ENCODE measurements at regions not wholly inside any gene's neighbourhood (a gene's known extent, or its start where the extent isn't known, plus 50 kb on each side); places are given as distances from the start of the nearest gene placed in this dataset.

DNA sequence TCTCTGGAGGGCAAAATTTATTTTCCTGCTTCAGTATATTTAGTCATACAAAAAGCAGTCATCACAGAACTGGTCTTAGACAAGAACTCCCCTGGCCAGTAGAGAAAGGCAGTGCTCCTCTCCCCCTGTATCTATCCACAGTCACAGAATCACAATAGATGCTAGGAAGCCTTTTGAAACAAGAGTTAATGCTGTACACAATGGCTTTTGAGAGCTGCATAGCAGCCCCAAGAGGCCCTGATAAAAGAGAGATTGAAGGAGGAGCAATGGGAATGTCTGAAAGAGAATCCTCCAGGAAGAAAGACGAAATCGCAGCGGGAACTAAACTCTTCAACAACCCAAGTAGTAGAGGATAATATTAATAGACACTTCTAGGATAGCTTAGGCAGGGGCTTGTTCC is 330.2 kb downstream of the RBM43 start:
- Histone ChIP-seq H3K27ac (no peak overlapping the region), H3K9me3 (no peaks in the 10 kb centered on the region), H3K4me3 (no peak overlapping the region), H3K36me3 (no peaks in the 10 kb centered on the region), H3K4me1 (no peaks in the 10 kb centered on the region), H3K27me3 (no peaks in the 10 kb centered on the region)
- intact Hi-C loops (cut with DNase I) = no loop called here
- no peak for ATAC-seq
- DNase-seq = no peak
- no peak for TF ChIP-seq CTCF (IDR thresholded peaks at IDR 0.05)

DNA sequence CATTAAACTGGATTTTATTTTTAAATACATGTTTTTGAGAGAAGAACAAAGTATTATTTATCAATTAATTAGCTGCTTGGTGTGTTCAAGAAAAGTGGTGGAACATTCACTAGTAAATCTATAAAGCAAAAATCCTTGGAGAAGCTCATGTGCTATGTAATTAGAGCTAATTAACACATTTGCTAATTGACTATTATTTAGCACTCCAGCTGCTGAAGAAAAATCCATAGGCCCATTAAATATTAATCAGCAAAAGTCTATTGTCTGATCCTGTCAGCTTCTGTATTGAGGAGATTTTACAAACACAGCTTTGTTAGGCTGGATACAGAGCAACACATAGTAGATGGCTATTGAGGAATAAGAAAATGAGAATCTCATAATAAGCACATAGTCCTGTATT is 336.1 kb downstream of the RBM43 start:
- intact Hi-C loops (cut with DNase I) = no loop called here
- Histone ChIP-seq H3K27me3 (no peaks in the 10 kb centered on the region), H3K4me1 (no peaks in the 10 kb centered on the region), H3K4me3 (no peak overlapping the region), H3K27ac (no peak overlapping the region), H3K36me3 (no peaks in the 10 kb centered on the region), H3K9me3 (no peaks in the 10 kb centered on the region)
- ATAC-seq (no peak), DNase-seq (no peak)
- TF ChIP-seq CTCF (IDR thresholded peaks at IDR 0.05) = no peak

GRCh38 chr2:150924878-150925277 is 336.8 kb downstream of the RBM43 start:
- Histone ChIP-seq H3K4me3 (no peak overlapping the region), H3K36me3 (no peaks in the 10 kb centered on the region), H3K4me1 (no peaks in the 10 kb centered on the region), H3K27me3 (no peaks in the 10 kb centered on the region), H3K9me3 (no peaks in the 10 kb centered on the region), H3K27ac (no peak overlapping the region)
- DNase-seq (no peak), ATAC-seq (no peak)
- TF ChIP-seq CTCF (IDR thresholded peaks at IDR 0.05) = no peak
- intact Hi-C loops (cut with DNase I) = no loop called here

- H3K4me3 ChIP-seq = no peak overlapping the region
- intact Hi-C loops (cut with DNase I) = no loop called here
- no peak for TF ChIP-seq CTCF (IDR thresholded peaks at IDR 0.05)
- ATAC-seq = no peak
- no peaks in the 10 kb centered on the region for H3K36me3 ChIP-seq
- no peaks in the 10 kb centered on the region for H3K9me3 ChIP-seq
- H3K4me1 ChIP-seq = no peaks in the 10 kb centered on the region
- DNase-seq = no peak
- no peaks in the 10 kb centered on the region for H3K27me3 ChIP-seq
- H3K27ac ChIP-seq = no peak overlapping the region
These were observed 341.8 kb downstream of the RBM43 start for GRCh38 chr2:150919901-150920300.

DNA sequence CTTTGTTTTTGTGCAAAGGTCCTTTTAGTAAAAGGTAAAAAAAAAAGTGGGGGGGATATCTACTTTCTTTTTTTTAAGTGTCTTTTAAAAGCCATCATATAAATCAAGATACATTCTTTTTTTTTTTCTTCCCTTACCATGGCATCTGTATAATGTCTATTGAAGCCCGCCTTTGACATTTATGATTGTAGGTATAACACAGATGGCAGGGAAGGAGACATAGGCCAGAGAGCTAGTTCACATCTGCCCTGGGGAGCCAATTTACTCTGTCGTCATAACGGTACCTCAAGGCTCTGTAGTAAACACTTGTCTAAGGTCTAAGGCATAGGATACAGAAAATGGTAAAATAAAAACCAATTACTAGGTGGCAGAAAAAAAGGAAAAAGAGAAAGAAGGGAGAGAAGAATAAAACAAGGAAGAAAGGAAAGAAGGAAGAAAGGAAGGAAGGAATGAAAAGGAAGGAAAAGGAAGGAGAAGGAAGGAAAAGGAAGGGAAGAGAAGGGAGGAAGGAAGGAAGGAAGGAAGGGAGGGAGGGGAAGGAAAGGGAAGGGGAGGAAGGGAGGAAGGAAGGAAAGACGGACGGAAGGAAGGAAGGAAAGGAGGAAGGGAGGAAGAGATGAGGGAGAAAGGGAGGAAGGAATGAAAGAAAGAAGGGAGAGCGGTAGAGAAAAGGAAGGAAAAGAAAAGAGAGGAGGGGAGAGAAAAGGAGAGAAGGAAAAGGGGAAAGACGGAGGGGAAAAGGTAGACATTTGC is 343.5 kb downstream of the RBM43 start:
- Histone ChIP-seq H3K36me3 (no peaks in the 10 kb centered on the region), H3K27ac (no peak overlapping the region), H3K4me1 (no peaks in the 10 kb centered on the region), H3K27me3 (no peaks in the 10 kb centered on the region), H3K4me3 (no peak overlapping the region), H3K9me3 (no peaks in the 10 kb centered on the region)
- intact Hi-C loops (cut with DNase I) = no loop called here
- no peak for TF ChIP-seq CTCF (IDR thresholded peaks at IDR 0.05)
- ATAC-seq = no peak
- DNase-seq = no peak

Data from upper lobe of right lung (tissue), 1 donor.